Ishikawa (cell line): ENCODE measurements at regions not wholly inside any gene's neighbourhood (a gene's known extent, or its start where the extent isn't known, plus 50 kb on each side); places are given as distances from the start of the nearest gene placed in this dataset.

ENCODE experiments used
- YY1 ChIP-seq: IDR thresholded peaks from 2 replicates; pipeline ENCODE4 v1.6.1; 2012; ENCODE audit warnings: low read depth
- TF ChIP-seq, protein P1 (sequence below): IDR thresholded peaks from 2 replicates; pipeline ENCODE4 v1.6.1; 2012

DNA sequence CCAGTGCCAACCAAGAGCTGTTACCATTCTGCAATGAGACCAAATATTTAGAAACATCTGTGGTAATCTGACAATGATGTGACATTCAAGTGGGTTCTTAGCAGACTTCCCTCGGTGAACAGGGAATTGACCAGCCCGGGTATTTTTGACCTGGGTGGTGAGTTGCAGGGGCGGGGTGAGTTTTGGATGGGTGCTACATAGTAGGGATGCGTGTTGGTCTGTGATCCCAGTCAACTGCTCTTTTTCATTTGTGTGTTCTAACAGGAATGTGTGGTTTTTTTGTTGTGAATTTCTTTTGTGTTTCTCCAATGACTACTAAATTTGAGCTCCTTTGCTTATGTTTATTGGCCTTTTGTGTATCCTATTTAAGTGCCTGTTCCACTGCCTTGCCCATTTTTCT is 273.6 kb upstream of the HABP2 start:
- TF ChIP-seq YY1: no peak
- TF ChIP-seq, protein P1, sequence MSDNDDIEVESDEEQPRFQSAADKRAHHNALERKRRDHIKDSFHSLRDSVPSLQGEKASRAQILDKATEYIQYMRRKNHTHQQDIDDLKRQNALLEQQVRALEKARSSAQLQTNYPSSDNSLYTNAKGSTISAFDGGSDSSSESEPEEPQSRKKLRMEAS: no peak
